Heart right ventricle (tissue), 16 donors: ENCODE measurements at regions not wholly inside any gene's neighbourhood (a gene's known extent, or its start where the extent isn't known, plus 50 kb on each side); places are given as distances from the start of the nearest gene placed in this dataset.
A peak's percentile ranks its signal among the peaks of the same experiment; 100 is the strongest.

Experiments
- ATAC-seq, 8 donors: fragments of 200-7000 bp; cut with Tn5 transposase; one replicate each; pipeline ENCODE4 v1.9.1; 2020; ENCODE audit warnings: mild to moderate bottlenecking in 8 of 8, moderate library complexity in 8 of 8, moderate number of reproducible peaks in 1 of 8
- DNase-seq, 2 donors: peaks; one replicate each; pipeline ENCODE4 v3.0.0-alpha.2; 2020
- H3K27ac ChIP-seq, 10 donors: fragments of 200-600 bp; sonication (generic) in 2 of 10; one replicate each; pipeline versions ENCODE4 v1.5.0 to v1.8.0; 2020 to 2022; ENCODE audit warnings: mild to moderate bottlenecking in 3 of 10
- H3K27me3 ChIP-seq, 7 donors: fragments of 200-600 bp; one replicate each; pipeline ENCODE4 v1.8.0; 2021 to 2022; ENCODE audit warnings: mild to moderate bottlenecking in 2 of 7
- H3K36me3 ChIP-seq, 9 donors: fragments of 200-600 bp; sonication (generic) in 1 of 9; one replicate each; pipeline versions ENCODE4 v1.5.0 to v1.8.0; 2020 to 2022; ENCODE audit warnings: mild to moderate bottlenecking in 2 of 9
- H3K4me1 ChIP-seq, 9 donors: fragments of 200-600 bp; sonication (generic) in 1 of 9; one replicate each; pipeline versions ENCODE4 v1.5.0 to v1.8.0; 2020 to 2022; ENCODE audit warnings: mild to moderate bottlenecking in 4 of 9
- H3K4me3 ChIP-seq, 10 donors: fragments of 200-600 bp; sonication (generic) in 2 of 10; one replicate each; pipeline versions ENCODE4 v1.5.0 to v1.8.0; 2020 to 2022; ENCODE audit warnings: mild to moderate bottlenecking in 7 of 10, moderate library complexity in 2 of 10
- H3K9me3 ChIP-seq, 11 donors: fragments of 200-600 bp in 10 of 11; sonication (generic) in 2 of 11; one replicate each; pipeline versions ENCODE4 v1.5.0 to v1.8.0; 2013 to 2022; ENCODE audit warnings: mild to moderate bottlenecking in 2 of 11, control low read depth in 1 of 11, moderate library complexity in 1 of 11
- CTCF ChIP-seq, 9 donors: fragments of 200-600 bp; sonication (generic) in 2 of 9; IDR thresholded peaks; one replicate each; pipeline versions ENCODE4 v1.5.0 to v1.8.0; 2021 to 2022; ENCODE audit warnings: antibody characterized with exemption in 9 of 9, mild to moderate bottlenecking in 5 of 9, moderate library complexity in 1 of 9
- WGBS, 2 donors: extraction: QIAGEN DNeasy Blood & Tissue Kit; methylation state at CpG; one replicate each; pipeline ENCODE4 v1.1.7; 2013; ENCODE audit warnings: inconsistent platforms in 1 of 2; 5-methylcytosine and 5-hydroxymethylcytosine counted together
- intact Hi-C, 10 donors: fragments of 100-400 bp; cut with DNase I; formaldehyde crosslinking; loops; one replicate each; pipeline versions ENCODE4 v1.11.1 to v1.14.2; 2022
- donor health status: Arrhythmogenic right ventricular cardiomyopathy.
- donor health status: ischemic (EF 13 %, LVEDD 7.1; RV severe dilation, severe dysfunction).
- donor health status: healthy with polysubstance abuse.
- donor health status: DM: no; HTN: yes; CAD: no.
- donor health status: DM: no; HTN: no; CAD: no.
- donor health status: ischemic (EF 25% LVEDD 6.9; RV normal size, moderate dysfunction).
- donor health status: ischemic (EF 25% LVEDD 5.7; RV mildly dilated, moderate dysfunction).
- donor health status: healthy.
- donor health status: DM: yes; HTN: yes; CAD: no.
- donor health status: Ischemic cardiomyopathy.
- donor health status: ischemic (EF 35%, LVEDD 5.7; RV mildly dilated, moderate dysfunction).
- donor health status: nonischemic (EF 11% LVEDD 7.7; RV severe dilation, severe dysfunction).
- donor health status: DM: yes; HTN: yes; CAD: no.
- donor health status: PGD.
- donor health status: ischemic (EF 29% LVEDD 5.4; RV normal size, mild dysfunction).
- donor health status: nonischemic (EF 23%, LVEDD 6.1; RV moderate dilation, normal function).

- DNase-seq (no peak), ATAC-seq (peak in 2 of 8 donors; percentile 12)
- TF ChIP-seq CTCF (IDR thresholded peaks at IDR 0.05): no peak
- Histone ChIP-seq H3K4me3 (no peak overlapping the region), H3K27ac (peak overlapping the region in 2 of 10 donors; percentile 15 to 60), H3K9me3 (peaks cover 0 to 25% (median 3%) of the 10 kb centered on the region in 11 donors), H3K4me1 (peaks cover 0 to 30% (median 21%) of the 10 kb centered on the region in 9 donors), H3K36me3 (no peaks in the 10 kb centered on the region), H3K27me3 (no peaks in the 10 kb centered on the region)
- intact Hi-C loops: loop anchor here in 7 of 10 donors (5.0 to 10.0 kb wide), 6 partner anchors 73 to 646 kb away; partner anchors contain the start of gene IER5 (in 1 of the 7)
- WGBS, 2 donors: 82 to 85% methylated on average over 3 of the region's 3 CpGs
Measured at GRCh38 chr1:181160322-181160721, 71.8 kb downstream of the IER5 start.

DNA sequence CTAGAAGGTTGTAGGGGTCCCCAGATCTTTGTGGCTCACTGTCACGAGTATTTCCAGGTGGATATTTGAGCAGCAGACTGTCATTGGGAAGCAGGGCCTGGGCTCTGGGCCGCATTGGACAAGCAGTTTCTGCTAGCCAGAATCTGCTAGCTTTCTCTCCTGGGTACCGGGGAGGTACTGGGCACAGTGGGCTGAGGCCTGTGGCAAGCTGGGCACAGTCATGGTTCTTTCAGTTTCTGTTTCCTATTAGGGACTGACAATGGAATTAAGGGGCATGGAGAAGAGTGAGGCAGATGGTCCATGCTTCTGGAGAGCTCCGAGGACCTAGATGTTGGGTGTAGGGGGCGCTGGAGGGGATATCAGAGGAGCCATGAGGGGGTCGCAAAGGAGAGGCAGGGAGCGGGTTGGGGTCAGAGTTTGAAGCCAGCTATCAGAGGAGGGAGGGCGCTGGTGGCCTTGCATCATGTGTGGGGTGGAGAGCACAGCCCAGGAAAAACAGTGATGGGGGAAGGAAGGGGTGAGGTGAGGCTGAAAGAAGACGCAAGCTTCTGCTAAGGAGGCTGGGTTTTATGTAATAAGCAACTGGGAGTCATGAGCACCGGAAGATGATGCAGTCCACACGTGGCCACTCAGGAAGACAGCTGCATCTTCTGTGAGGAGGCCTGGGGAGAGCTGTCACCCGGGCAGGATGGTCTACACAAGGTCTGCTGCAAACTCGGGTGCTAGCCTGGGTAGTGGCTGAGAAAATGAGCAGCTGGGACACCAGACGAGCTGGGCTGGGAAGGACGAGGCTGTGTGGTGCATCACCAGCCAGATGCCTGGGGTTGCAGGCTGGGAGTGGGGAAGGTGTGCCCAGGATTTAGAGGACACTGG, 72.7 kb downstream of the IER5 start:
- peaks cover 0 to 30% (median 21%) of the 10 kb centered on the region in 9 donors for H3K4me1 ChIP-seq
- ATAC-seq (peak in 6 of 8 donors; percentile 11 to 72 (median 22)), DNase-seq (no peak)
- no peak overlapping the region for H3K4me3 ChIP-seq
- peak overlapping the region in 2 of 10 donors; percentile 8 to 15 for H3K27ac ChIP-seq
- 79 to 81% methylated on average over 15 of the region's 15 CpGs for WGBS, 2 donors
- H3K27me3 ChIP-seq: no peaks in the 10 kb centered on the region
- no peak for TF ChIP-seq CTCF (IDR thresholded peaks at IDR 0.05)
- intact Hi-C loops: loop anchor here in 7 of 10 donors (5.0 to 10.0 kb wide), 6 partner anchors 74 to 646 kb away; partner anchors contain the start of gene IER5 (in 1 of the 7)
- H3K36me3 ChIP-seq: no peaks in the 10 kb centered on the region
- peaks cover 0 to 25% (median 3%) of the 10 kb centered on the region in 11 donors for H3K9me3 ChIP-seq

GRCh38 chr1:181163662-181164061, 75.2 kb downstream of the IER5 start:
- Histone ChIP-seq H3K27ac (no peak overlapping the region), H3K4me3 (no peak overlapping the region), H3K27me3 (no peaks in the 10 kb centered on the region), H3K9me3 (peaks cover 0 to 25% (median 3%) of the 10 kb centered on the region in 11 donors), H3K36me3 (no peaks in the 10 kb centered on the region), H3K4me1 (peaks cover 0 to 36% (median 22%) of the 10 kb centered on the region in 9 donors)
- intact Hi-C loops: loop anchor here in 8 of 10 donors (2.0 to 10.0 kb wide), 7 partner anchors 21 to 649 kb away; partner anchors contain the start of gene IER5 (in 1 of the 8)
- no peak for DNase-seq
- ATAC-seq: no peak
- no peak for TF ChIP-seq CTCF (IDR thresholded peaks at IDR 0.05)

DNA sequence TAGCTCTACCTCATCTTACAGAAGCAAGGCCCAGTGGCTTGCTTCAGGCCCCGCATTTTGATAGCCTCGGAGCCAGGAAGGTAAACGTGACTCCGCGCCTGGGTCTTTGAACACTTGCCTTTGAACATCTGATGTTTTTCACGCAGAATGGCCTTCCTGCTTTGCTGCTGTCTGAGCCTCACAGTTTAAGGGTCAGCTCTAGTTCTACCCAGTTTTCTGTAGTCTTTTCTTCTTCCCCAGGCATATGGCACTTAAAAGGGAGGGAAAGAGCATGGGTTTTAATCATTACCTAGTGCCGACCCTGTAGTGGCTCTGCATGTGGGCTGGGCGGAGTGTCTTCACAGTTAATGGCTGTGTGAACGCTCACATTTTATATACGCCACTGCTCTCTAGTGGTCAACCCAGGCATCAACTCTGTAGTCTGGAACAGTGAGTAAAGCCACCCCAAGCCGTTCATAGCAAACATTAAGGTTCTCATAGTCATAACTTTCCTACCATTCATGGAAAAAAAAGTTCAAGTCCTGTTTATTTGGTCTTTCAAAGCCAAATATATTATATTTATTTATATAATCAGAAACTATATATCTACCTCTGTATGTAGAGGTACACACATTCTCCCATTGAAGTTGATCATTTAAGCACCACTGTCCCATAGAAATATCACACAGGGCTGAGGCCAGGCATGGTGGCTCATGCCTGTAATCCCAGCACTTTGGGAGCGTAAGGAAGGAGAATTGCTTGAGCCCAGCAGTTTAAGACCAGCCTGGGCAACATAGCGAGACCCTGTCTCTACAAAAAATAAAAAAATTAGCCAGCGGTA, 78.1 kb downstream of the IER5 start:
- ATAC-seq: peak; percentile 93 to 98 (median 96)
- peaks cover 0 to 25% (median 3%) of the 10 kb centered on the region in 11 donors for H3K9me3 ChIP-seq
- H3K4me3 ChIP-seq: no peak overlapping the region
- 37 to 40% methylated on average over 14 of the region's 14 CpGs for WGBS, 2 donors
- no peak overlapping the region for H3K27ac ChIP-seq
- H3K4me1 ChIP-seq: peaks cover 0 to 7% (median 2%) of the 10 kb centered on the region in 9 donors
- H3K27me3 ChIP-seq: no peaks in the 10 kb centered on the region
- peak; percentile 84 to 93 (median 88) for TF ChIP-seq CTCF (IDR thresholded peaks at IDR 0.05)
- no peaks in the 10 kb centered on the region for H3K36me3 ChIP-seq
- intact Hi-C loops: loop anchor here (1.0 to 10.0 kb wide), 12 partner anchors 24 to 652 kb away; no protein-coding TSS in a partner anchor
- peak in 1 of 2 donors; percentile 75 for DNase-seq
